Endothelial cell of umbilical vein (primary cell): ENCODE measurements at regions not wholly inside any gene's neighbourhood (a gene's known extent, or its start where the extent isn't known, plus 50 kb on each side); places are given as distances from the start of the nearest gene placed in this dataset.

Source experiments
- BruUV-seq: library from RNA; stranded (reverse); fragments of 400-500 nt; replicated peaks from 2 replicates; lab custom pipeline; 2021; lab: Mats Ljungman, UMichigan
- CTCF ChIA-PET: fragments of 300-600, 350-600 bp; sonication (Branson Sonifier 250); formaldehyde crosslinking; loops from one replicate; lab custom pipeline; 2021; ENCODE audit warnings: antibody characterized with exemption, inconsistent platforms; lab: Charles Lee
- POLR2A ChIA-PET: fragments of 300-600, 350-600 bp; sonication (Branson Sonifier 250); formaldehyde crosslinking; loops from one replicate; lab custom pipeline; 2021; ENCODE audit warnings: antibody characterized with exemption, inconsistent platforms; lab: Charles Lee
- DNase-seq: peaks from one replicate; pipeline ENCODE4 v3.0.0-alpha.2; 2011; ENCODE audit warnings: low read depth, low spot score
- FAIRE-seq: peaks from 2 replicates; lab custom pipeline; 2011; peaks lifted over from hg19 to GRCh38; lab: Jason Lieb, UNC
- H2AFZ ChIP-seq: 2 replicates; pipeline ENCODE4 v1.6.0; 2012; ENCODE audit warnings: low read depth, low read length, control low read depth, inconsistent platforms
- H3K27ac ChIP-seq: 2 replicates; pipeline ENCODE4 v1.5.1; 2011; ENCODE audit warnings: low read depth, mild to moderate bottlenecking, control low read depth, low read length, moderate library complexity; ENCODE audit not compliant: insufficient read depth
- H3K27me3 ChIP-seq, 2 experiments: 2 replicates each; pipeline versions ENCODE4 v1.6.0 to v1.6.1; 2011; ENCODE audit warnings: low read length in 2 of 2, mixed read lengths in 1 of 2; ENCODE audit not compliant: control insufficient read depth in 2 of 2, insufficient read depth in 2 of 2
- H3K36me3 ChIP-seq, 2 experiments: 2 replicates in 1 of 2; 3 replicates in 1 of 2; pipeline ENCODE4 v1.5.1; 2011; ENCODE audit warnings: low read length in 2 of 2, mild to moderate bottlenecking in 1 of 2, moderate library complexity in 1 of 2; ENCODE audit not compliant: control insufficient read depth in 2 of 2, insufficient read depth in 2 of 2; ENCODE audit errors: extremely low read depth in 1 of 2
- H3K4me1 ChIP-seq: 3 replicates; pipeline ENCODE4 v1.5.1; 2011; ENCODE audit warnings: mild to moderate bottlenecking, low read length; ENCODE audit not compliant: control insufficient read depth, insufficient read depth; ENCODE audit errors: extremely low read depth
- H3K4me2 ChIP-seq: 2 replicates; pipeline ENCODE4 v1.6.1; 2011; ENCODE audit warnings: low read length, control low read depth, mixed read lengths; ENCODE audit not compliant: insufficient read depth
- H3K4me3 ChIP-seq, 3 experiments: fragments of 200-600 bp in 1 of 3; sonication (generic), shearing (Covaris generic) in 1 of 3; replicated peaks in 1 of 3; 2 replicates each; pipeline ENCODE4 v1.5.1; 2011 to 2016; ENCODE audit warnings: control low read depth in 3 of 3, low read length in 3 of 3, mild to moderate bottlenecking in 2 of 3, inconsistent platforms in 1 of 3, low read depth in 1 of 3, moderate library complexity in 1 of 3; ENCODE audit not compliant: insufficient read depth in 1 of 3
- H3K79me2 ChIP-seq: 2 replicates; pipeline ENCODE4 v1.6.0; 2012; ENCODE audit warnings: low read length, inconsistent platforms; ENCODE audit not compliant: control insufficient read depth, insufficient read depth
- H3K9ac ChIP-seq: replicated peaks from 2 replicates; pipeline ENCODE3; 2011; ENCODE audit warnings: low read length, control low read depth; ENCODE audit not compliant: insufficient read depth; ENCODE audit errors: extremely low read depth
- H3K9me1 ChIP-seq: replicated peaks from 3 replicates; pipeline ENCODE4 v1.6.0; 2011; ENCODE audit warnings: mild to moderate bottlenecking, low read length; ENCODE audit not compliant: control insufficient read depth, insufficient read depth; ENCODE audit errors: extremely low read depth
- H3K9me3 ChIP-seq: replicated peaks from 2 replicates; pipeline ENCODE4 v1.5.1; 2012; ENCODE audit warnings: low read length, inconsistent platforms; ENCODE audit not compliant: control insufficient read depth, insufficient read depth
- H4K20me1 ChIP-seq: replicated peaks from 2 replicates; pipeline ENCODE3; 2011; ENCODE audit warnings: mild to moderate bottlenecking, low read length; ENCODE audit not compliant: control insufficient read depth, insufficient read depth; ENCODE audit errors: extremely low read depth
- EZH2 ChIP-seq: IDR thresholded peaks from 2 replicates; pipeline ENCODE4 v1.6.1; 2012; ENCODE audit warnings: borderline replicate concordance, low read depth, mild to moderate bottlenecking, moderate library complexity, low read length, inconsistent platforms; ENCODE audit not compliant: severe bottlenecking
- FOS ChIP-seq: IDR thresholded peaks from 2 replicates; pipeline ENCODE4 v1.6.1; 2011; ENCODE audit warnings: mild to moderate bottlenecking, low read length, moderate library complexity, borderline replicate concordance; ENCODE audit not compliant: insufficient read depth
- GATA2 ChIP-seq: IDR thresholded peaks from 2 replicates; pipeline ENCODE4 v1.7.0; 2011; ENCODE audit warnings: low read depth, mild to moderate bottlenecking, moderate library complexity, mixed read lengths, low read length; ENCODE audit not compliant: insufficient read length, insufficient read depth
- JUN ChIP-seq: IDR thresholded peaks from 2 replicates; pipeline ENCODE4 v1.6.1; 2011; ENCODE audit warnings: borderline replicate concordance, low read depth; ENCODE audit not compliant: insufficient read length, insufficient read depth
- MYC ChIP-seq: IDR thresholded peaks from one replicate; pipeline ENCODE4 v1.6.1; 2011; ENCODE audit warnings: mild to moderate bottlenecking, low read depth, low read length
- POLR2A ChIP-seq: IDR thresholded peaks from 2 replicates; pipeline ENCODE4 v1.6.1; 2012; ENCODE audit warnings: low read depth, mild to moderate bottlenecking, control low read depth, low read length
- POLR2AphosphoS5 ChIP-seq: IDR thresholded peaks from 2 replicates; pipeline ENCODE4 v1.6.1; 2012; ENCODE audit warnings: low read depth, mild to moderate bottlenecking, control low read depth, low read length, moderate library complexity; ENCODE audit not compliant: insufficient read depth
- dilution Hi-C: fragments of 300-500 bp; cut with MboI; formaldehyde crosslinking; loops from one replicate; pipeline ENCODE4 v1.15.0; 2019; ENCODE audit warnings: low sequenced_read_pairs; ENCODE audit not compliant: extremely low pct_ligation_motif_present
- intact Hi-C: fragments of 100-400 bp; cut with micrococcal nuclease; formaldehyde crosslinking; loops from one replicate; pipeline ENCODE4 v1.10.0; 2022

DNA sequence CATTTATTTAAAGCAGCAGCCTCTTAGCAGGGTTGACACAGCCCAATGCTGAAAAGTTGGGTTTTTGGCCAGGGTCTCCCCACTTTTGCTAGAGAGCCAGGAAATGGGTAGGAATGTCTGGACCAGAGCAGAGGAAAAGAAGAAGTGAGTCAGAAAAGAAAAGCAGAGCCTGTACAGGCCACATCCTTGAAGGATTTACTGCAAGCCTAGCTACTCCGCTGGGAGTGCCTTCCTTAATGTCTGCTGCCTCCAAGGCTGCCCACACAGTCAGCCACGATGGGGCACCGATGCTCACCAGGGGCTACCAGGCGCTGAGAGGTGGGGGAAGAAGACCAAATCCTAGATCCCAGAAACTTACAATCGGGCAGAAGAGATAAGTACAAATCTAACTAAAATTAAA lies 139.2 kb downstream of the C12orf75 start:
- DNase-seq (peak; percentile 74), FAIRE-seq (peak; percentile 66)
- Histone ChIP-seq H3K27ac (peak overlapping the region; percentile 95), H3K9me3 (no peaks in the 10 kb centered on the region), H3K4me2 (peak overlapping the region; percentile 93), H3K9ac (peak overlapping the region; percentile 91), H3K27me3 (no peaks in the 10 kb centered on the region), H4K20me1 (no peaks in the 10 kb centered on the region), H3K4me3 (peak overlapping the region; percentile 50 to 92 (median 85)), H2AFZ (no peak overlapping the region), H3K9me1 (no peaks in the 10 kb centered on the region), H3K36me3 (no peaks in the 10 kb centered on the region), H3K4me1 (peaks cover 79% of the 10 kb centered on the region), H3K79me2 (peaks cover 59% of the 10 kb centered on the region)
- TF ChIP-seq GATA2 (no peak), JUN (no peak), POLR2AphosphoS5 (peak; percentile 83), FOS (peak; percentile 58), MYC (no peak), POLR2A (peak; percentile 94)
- CTCF ChIA-PET, result interaction anchor here (0.9 to 5.7 kb wide), 7 partner anchors 8 to 117 kb away, joined by 3 to 72 read pairs (median 6); no protein-coding TSS in a partner anchor
- intact Hi-C loops, result loop anchor here (1.0 to 5.0 kb wide), 4 partner anchors 16 to 753 kb away; partner anchors contain the start of gene NUAK1
- POLR2A ChIA-PET, result interaction anchor here (3.1 to 3.3 kb wide), 2 partner anchors 10 to 15 kb away, joined by 9 to 14 read pairs; no protein-coding TSS in a partner anchor
- no TSS peak for BruUV-seq
- dilution Hi-C loops, result no loop called here

DNA sequence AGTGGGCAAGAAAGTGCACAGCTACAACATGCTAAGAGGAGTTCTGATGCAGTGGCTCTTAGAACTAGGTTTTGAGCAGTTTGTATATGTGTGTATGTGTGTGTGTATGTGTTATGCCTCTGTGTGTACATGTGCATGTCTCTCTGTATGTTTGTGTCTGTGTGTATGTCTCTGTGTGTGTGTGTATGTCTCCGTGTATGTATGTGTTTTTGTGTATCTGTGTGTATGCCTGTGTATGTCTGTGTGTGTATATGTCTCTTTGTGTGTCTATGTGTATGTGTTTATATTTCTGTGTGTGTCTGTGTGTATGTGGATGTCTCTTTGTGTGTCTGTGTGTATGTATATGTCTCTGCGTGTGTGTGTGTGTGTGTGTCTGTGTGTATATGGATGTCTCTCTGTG lies 139.6 kb downstream of the C12orf75 start:
- Histone ChIP-seq H3K4me1 (peaks cover 83% of the 10 kb centered on the region), H2AFZ (no peak overlapping the region), H3K4me2 (peak overlapping the region; percentile 93), H3K79me2 (peaks cover 63% of the 10 kb centered on the region), H3K27me3 (no peaks in the 10 kb centered on the region), H3K9me3 (no peaks in the 10 kb centered on the region), H3K27ac (peak overlapping the region; percentile 95), H3K9me1 (no peaks in the 10 kb centered on the region), H4K20me1 (no peaks in the 10 kb centered on the region), H3K9ac (peak overlapping the region; percentile 91), H3K36me3 (no peaks in the 10 kb centered on the region), H3K4me3 (peak overlapping the region; percentile 50 to 92 (median 85))
- dilution Hi-C loops, result no loop called here
- intact Hi-C loops, result loop anchor here (2.0 to 5.0 kb wide), 2 partner anchors 41 to 752 kb away; no protein-coding TSS in a partner anchor
- no TSS peak for BruUV-seq
- ChIA-PET CTCF (interaction anchor here (0.9 to 5.7 kb wide), 9 partner anchors 9 to 679 kb away, joined by 3 to 72 read pairs (median 6); no protein-coding TSS in a partner anchor), POLR2A (interaction anchor here (1.4 to 3.3 kb wide), 4 partner anchors 10 to 24 kb away, joined by 6 to 14 read pairs (median 8); no protein-coding TSS in a partner anchor)
- no peak for DNase-seq
- peak; percentile 95 for TF ChIP-seq POLR2A
- no peak for TF ChIP-seq EZH2
- peak; percentile 7 for TF ChIP-seq POLR2AphosphoS5
- no peak for FAIRE-seq
